ENCODE measurements at regions not wholly inside any gene's neighbourhood (a gene's known extent, or its start where the extent isn't known, plus 50 kb on each side); places are given as distances from the start of the nearest gene placed in this dataset.

DNA sequence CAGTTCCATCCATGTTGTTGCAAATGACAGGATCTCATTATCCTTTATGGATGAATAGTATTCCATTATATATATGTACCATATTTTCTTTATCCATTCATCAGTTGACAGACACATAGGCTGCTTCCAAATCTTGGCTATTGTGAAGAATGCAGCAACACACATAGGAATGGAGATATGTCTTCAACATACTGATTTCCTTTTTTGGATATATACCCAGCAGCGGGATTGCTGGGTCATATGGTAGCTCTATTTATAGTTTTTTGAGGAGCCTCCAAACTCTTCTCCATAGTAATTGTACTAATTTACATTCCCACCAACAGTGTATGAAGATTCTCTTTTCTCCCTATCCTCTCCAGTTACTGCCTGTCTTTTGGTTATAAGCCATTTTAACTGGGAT lies 383.9 kb upstream of the CHORDC1 start:
- Histone ChIP-seq H2AK5ac (ENCODE audit: low read depth, low read length) (no peak overlapping the region), H3K4me3 (ENCODE audit: low read length in 2 of 2) (no peak overlapping the region), H3K27me3 (ENCODE audit: control insufficient read depth in 3 of 3, insufficient read depth in 3 of 3, low read depth in 1 of 3, low read length in 3 of 3) (no peaks in the 10 kb centered on the region), H3K4ac (ENCODE audit: low read length) (no peak overlapping the region), H3K79me1 (ENCODE audit: low read depth, low read length) (no peaks in the 10 kb centered on the region), H3K14ac (ENCODE audit: low read length) (no peak overlapping the region), H2AFZ (ENCODE audit: low read length) (no peak overlapping the region), H3K23ac (ENCODE audit: low read depth, low read length, poor library complexity) (no peak overlapping the region), H2BK15ac (ENCODE audit: low read length) (no peak overlapping the region), H3K9ac (ENCODE audit: low read depth, low read length, poor library complexity) (no peak overlapping the region), H4K8ac (ENCODE audit: low read depth, low read length) (no peak overlapping the region), H3K27ac (replicated peaks; ENCODE audit: low read length) (no peak overlapping the region), H4K91ac (ENCODE audit: low read depth, low read length, poor library complexity) (no peak overlapping the region), H3K4me1 (ENCODE audit: control insufficient read depth in 2 of 2, insufficient read depth in 1 of 2, low read depth in 1 of 2, low read length in 2 of 2) (no peaks in the 10 kb centered on the region), H2BK120ac (ENCODE audit: low read depth, low read length) (no peak overlapping the region), H3K18ac (ENCODE audit: low read length) (no peak overlapping the region), H2BK12ac (ENCODE audit: low read length) (no peak overlapping the region), H3K36me3 (replicated peaks in 1 of 2; ENCODE audit: control insufficient read depth in 2 of 2, insufficient read depth in 2 of 2, low read length in 2 of 2) (no peaks in the 10 kb centered on the region), H3K4me2 (ENCODE audit: insufficient read depth, low read length, poor library complexity, severe bottlenecking) (no peak overlapping the region), H2BK5ac (ENCODE audit: low read length) (no peak overlapping the region), H3K9me3 (replicated peaks in 1 of 2; ENCODE audit: control insufficient read depth in 2 of 2, insufficient read depth in 1 of 2, low read depth in 1 of 2, low read length in 2 of 2) (no peaks in the 10 kb centered on the region)
- no CpG with 5 or more reads among the region's 1 CpG for WGBS, 2 donors (ENCODE audit: extremely low coverage in 2 of 2, insufficient read length in 2 of 2, insufficient replicate concordance in 1 of 2)
- no peak for DNase-seq (ENCODE audit: low spot score)

DNA sequence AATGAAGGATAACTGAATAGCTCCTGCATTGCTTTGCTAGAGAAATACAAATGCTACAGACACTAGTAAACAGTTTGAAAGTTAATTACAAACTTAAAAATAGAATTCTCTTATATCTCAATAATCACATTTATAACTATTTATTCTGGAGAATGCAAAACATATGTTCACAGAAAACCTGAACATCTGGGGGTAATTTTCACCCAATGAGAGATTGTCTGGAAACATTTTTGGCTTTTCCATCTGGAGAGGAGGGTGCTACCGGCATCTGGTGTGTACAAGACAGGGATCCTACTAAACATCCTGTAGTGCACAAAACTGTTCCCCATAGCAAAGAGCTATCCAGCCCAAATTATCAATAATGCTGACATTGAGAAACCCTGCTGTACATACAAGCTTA lies 378.4 kb upstream of the CHORDC1 start:
- H2AFZ ChIP-seq (ENCODE audit: low read length) = no peak overlapping the region
- H3K14ac ChIP-seq (ENCODE audit: low read length) = no peak overlapping the region
- no peaks in the 10 kb centered on the region for H3K4me1 ChIP-seq (ENCODE audit: control insufficient read depth in 2 of 2, insufficient read depth in 1 of 2, low read depth in 1 of 2, low read length in 2 of 2)
- H3K27me3 ChIP-seq (ENCODE audit: control insufficient read depth in 3 of 3, insufficient read depth in 3 of 3, low read depth in 1 of 3, low read length in 3 of 3) = no peaks in the 10 kb centered on the region
- H3K36me3 ChIP-seq (replicated peaks in 1 of 2; ENCODE audit: control insufficient read depth in 2 of 2, insufficient read depth in 2 of 2, low read length in 2 of 2) = no peaks in the 10 kb centered on the region
- no peak overlapping the region for H3K4me2 ChIP-seq (ENCODE audit: insufficient read depth, low read length, poor library complexity, severe bottlenecking)
- no peak overlapping the region for H2BK12ac ChIP-seq (ENCODE audit: low read length)
- H2BK15ac ChIP-seq (ENCODE audit: low read length) = no peak overlapping the region
- H4K8ac ChIP-seq (ENCODE audit: low read depth, low read length) = no peak overlapping the region
- H3K9me3 ChIP-seq (replicated peaks in 1 of 2; ENCODE audit: control insufficient read depth in 2 of 2, insufficient read depth in 1 of 2, low read depth in 1 of 2, low read length in 2 of 2) = no peaks in the 10 kb centered on the region
- no peak overlapping the region for H3K23ac ChIP-seq (ENCODE audit: low read depth, low read length, poor library complexity)
- DNase-seq (ENCODE audit: low spot score) = no peak
- H2BK5ac ChIP-seq (ENCODE audit: low read length) = no peak overlapping the region
- H2BK120ac ChIP-seq (ENCODE audit: low read depth, low read length) = no peak overlapping the region
- no peak overlapping the region for H3K4me3 ChIP-seq (ENCODE audit: low read length in 2 of 2)
- no peaks in the 10 kb centered on the region for H3K79me1 ChIP-seq (ENCODE audit: low read depth, low read length)
- no peak overlapping the region for H3K9ac ChIP-seq (ENCODE audit: low read depth, low read length, poor library complexity)
- no peak overlapping the region for H3K18ac ChIP-seq (ENCODE audit: low read length)
- no CpG with 5 or more reads among the region's 1 CpG for WGBS, 2 donors (ENCODE audit: extremely low coverage in 2 of 2, insufficient read length in 2 of 2, insufficient replicate concordance in 1 of 2)
- no peak overlapping the region for H2AK5ac ChIP-seq (ENCODE audit: low read depth, low read length)
- no peak overlapping the region for H3K27ac ChIP-seq (replicated peaks; ENCODE audit: low read length)
- no peak overlapping the region for H4K91ac ChIP-seq (ENCODE audit: low read depth, low read length, poor library complexity)
- H3K4ac ChIP-seq (ENCODE audit: low read length) = no peak overlapping the region

- Histone ChIP-seq H3K79me1 (ENCODE audit: low read depth, low read length) (no peaks in the 10 kb centered on the region), H2BK5ac (ENCODE audit: low read length) (no peak overlapping the region), H3K4ac (ENCODE audit: low read length) (no peak overlapping the region), H3K4me2 (ENCODE audit: insufficient read depth, low read length, poor library complexity, severe bottlenecking) (no peak overlapping the region), H4K91ac (ENCODE audit: low read depth, low read length, poor library complexity) (no peak overlapping the region), H2BK12ac (ENCODE audit: low read length) (no peak overlapping the region), H3K4me3 (ENCODE audit: low read length in 2 of 2) (no peak overlapping the region), H3K4me1 (ENCODE audit: control insufficient read depth in 2 of 2, insufficient read depth in 1 of 2, low read depth in 1 of 2, low read length in 2 of 2) (no peaks in the 10 kb centered on the region), H2BK120ac (ENCODE audit: low read depth, low read length) (no peak overlapping the region), H3K27me3 (ENCODE audit: control insufficient read depth in 3 of 3, insufficient read depth in 3 of 3, low read depth in 1 of 3, low read length in 3 of 3) (no peaks in the 10 kb centered on the region), H2AFZ (ENCODE audit: low read length) (no peak overlapping the region), H4K8ac (ENCODE audit: low read depth, low read length) (no peak overlapping the region), H3K18ac (ENCODE audit: low read length) (no peak overlapping the region), H2BK15ac (ENCODE audit: low read length) (no peak overlapping the region), H2AK5ac (ENCODE audit: low read depth, low read length) (no peak overlapping the region), H3K9ac (ENCODE audit: low read depth, low read length, poor library complexity) (no peak overlapping the region), H3K23ac (ENCODE audit: low read depth, low read length, poor library complexity) (no peak overlapping the region), H3K9me3 (replicated peaks in 1 of 2; ENCODE audit: control insufficient read depth in 2 of 2, insufficient read depth in 1 of 2, low read depth in 1 of 2, low read length in 2 of 2) (no peaks in the 10 kb centered on the region), H3K36me3 (replicated peaks in 1 of 2; ENCODE audit: control insufficient read depth in 2 of 2, insufficient read depth in 2 of 2, low read length in 2 of 2) (no peaks in the 10 kb centered on the region), H3K27ac (replicated peaks; ENCODE audit: low read length) (no peak overlapping the region), H3K14ac (ENCODE audit: low read length) (no peak overlapping the region)
- no peak for DNase-seq (ENCODE audit: low spot score)
- no CpG with 5 or more reads among the region's 1 CpG for WGBS, 2 donors (ENCODE audit: extremely low coverage in 2 of 2, insufficient read length in 2 of 2, insufficient replicate concordance in 1 of 2)
Observed at GRCh38 chr11:90594658-90595057, 371.8 kb upstream of the CHORDC1 start.

DNA sequence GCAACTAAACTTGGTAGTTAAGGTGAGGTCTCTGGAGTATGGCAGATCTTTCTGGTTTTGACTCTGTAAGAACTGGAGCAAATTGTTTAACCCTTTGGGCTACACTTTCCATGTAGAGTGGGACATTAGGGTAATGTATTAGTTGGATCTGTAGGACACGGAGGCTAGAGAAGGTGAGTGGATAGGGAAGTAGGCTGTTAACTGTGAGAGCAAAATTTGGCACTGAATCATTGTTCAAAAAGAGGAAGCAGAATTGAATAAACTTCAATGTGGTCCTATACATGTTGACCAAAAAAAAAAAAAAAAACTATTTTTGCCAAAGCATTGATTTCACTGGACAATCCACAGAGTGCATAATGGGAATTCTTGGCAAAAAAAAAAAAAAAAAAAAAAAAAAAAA lies 370.2 kb upstream of the CHORDC1 start:
- Histone ChIP-seq H3K27ac (replicated peaks; ENCODE audit: low read length) (no peak overlapping the region), H2BK120ac (ENCODE audit: low read depth, low read length) (no peak overlapping the region), H3K18ac (ENCODE audit: low read length) (no peak overlapping the region), H2BK15ac (ENCODE audit: low read length) (no peak overlapping the region), H2BK12ac (ENCODE audit: low read length) (no peak overlapping the region), H3K4ac (ENCODE audit: low read length) (no peak overlapping the region), H3K9ac (ENCODE audit: low read depth, low read length, poor library complexity) (no peak overlapping the region), H3K14ac (ENCODE audit: low read length) (no peak overlapping the region), H4K8ac (ENCODE audit: low read depth, low read length) (no peak overlapping the region), H3K27me3 (ENCODE audit: control insufficient read depth in 3 of 3, insufficient read depth in 3 of 3, low read depth in 1 of 3, low read length in 3 of 3) (no peaks in the 10 kb centered on the region), H3K36me3 (replicated peaks in 1 of 2; ENCODE audit: control insufficient read depth in 2 of 2, insufficient read depth in 2 of 2, low read length in 2 of 2) (no peaks in the 10 kb centered on the region), H2AK5ac (ENCODE audit: low read depth, low read length) (no peak overlapping the region), H3K79me1 (ENCODE audit: low read depth, low read length) (no peaks in the 10 kb centered on the region), H3K23ac (ENCODE audit: low read depth, low read length, poor library complexity) (no peak overlapping the region), H3K4me3 (ENCODE audit: low read length in 2 of 2) (no peak overlapping the region), H3K4me1 (ENCODE audit: control insufficient read depth in 2 of 2, insufficient read depth in 1 of 2, low read depth in 1 of 2, low read length in 2 of 2) (no peaks in the 10 kb centered on the region), H4K91ac (ENCODE audit: low read depth, low read length, poor library complexity) (no peak overlapping the region), H2AFZ (ENCODE audit: low read length) (no peak overlapping the region), H3K4me2 (ENCODE audit: insufficient read depth, low read length, poor library complexity, severe bottlenecking) (no peak overlapping the region), H3K9me3 (replicated peaks in 1 of 2; ENCODE audit: control insufficient read depth in 2 of 2, insufficient read depth in 1 of 2, low read depth in 1 of 2, low read length in 2 of 2) (no peaks in the 10 kb centered on the region), H2BK5ac (ENCODE audit: low read length) (no peak overlapping the region)
- WGBS, 2 donors (ENCODE audit: extremely low coverage in 2 of 2, insufficient read length in 2 of 2, insufficient replicate concordance in 1 of 2) = no CpG with 5 or more reads among the region's 1 CpG
- DNase-seq (ENCODE audit: low spot score) = no peak
